HG03097 (cell line): ENCODE measurements at regions not wholly inside any gene's neighbourhood (a gene's known extent, or its start where the extent isn't known, plus 50 kb on each side); places are given as distances from the start of the nearest gene placed in this dataset.

ENCODE experiments used
- ATAC-seq: cut with Tn5 transposase; IDR thresholded peaks from one replicate; pipeline ENCODE4 v1.9.1; 2021; ENCODE audit not compliant: unreplicated experiment, low FRiP score

GRCh38 chr14:98227000-98227726 is 1044.8 kb downstream of the BCL11B start:
- no peak for ATAC-seq

GRCh38 chr14:98227727-98228111 is 1044.3 kb downstream of the BCL11B start:
- no peak for ATAC-seq

GRCh38 chr14:98229656-98230366 is 1042.2 kb downstream of the BCL11B start:
- ATAC-seq = no peak

- ATAC-seq = no peak
These were observed 1041.6 kb downstream of the BCL11B start for GRCh38 chr14:98230411-98230810.

GRCh38 chr14:98231210-98231609 is 1040.8 kb downstream of the BCL11B start:
- ATAC-seq = no peak

- ATAC-seq = no peak
These were observed 1038.3 kb downstream of the BCL11B start for GRCh38 chr14:98233656-98234055.

- no peak for ATAC-seq
These were observed 1037.8 kb downstream of the BCL11B start for GRCh38 chr14:98234208-98234607.

GRCh38 chr14:98236314-98236713 is 1035.7 kb downstream of the BCL11B start:
- no peak for ATAC-seq

GRCh38 chr14:98237939-98238338 is 1034.1 kb downstream of the BCL11B start:
- no peak for ATAC-seq

GRCh38 chr14:98240376-98240775 is 1031.6 kb downstream of the BCL11B start:
- no peak for ATAC-seq

GRCh38 chr14:98242903-98243302 is 1029.1 kb downstream of the BCL11B start:
- no peak for ATAC-seq

- no peak for ATAC-seq
These were observed 1028.7 kb downstream of the BCL11B start for GRCh38 chr14:98243332-98243731.

GRCh38 chr14:98244162-98244948 is 1027.6 kb downstream of the BCL11B start:
- ATAC-seq = no peak

GRCh38 chr14:98244966-98245569 is 1026.9 kb downstream of the BCL11B start:
- ATAC-seq = no peak

- no peak for ATAC-seq
These were observed 1022.9 kb downstream of the BCL11B start for GRCh38 chr14:98249057-98249456.

- no peak for ATAC-seq
These were observed 1022.5 kb downstream of the BCL11B start for GRCh38 chr14:98249476-98249875.

- no peak for ATAC-seq
These were observed 1019.2 kb downstream of the BCL11B start for GRCh38 chr14:98252820-98253219.

GRCh38 chr14:98259881-98260280 is 1012.1 kb downstream of the BCL11B start:
- no peak for ATAC-seq

- ATAC-seq = no peak
These were observed 1009.4 kb downstream of the BCL11B start for GRCh38 chr14:98262566-98262965.

- no peak for ATAC-seq
These were observed 1002.5 kb downstream of the BCL11B start for GRCh38 chr14:98269533-98269932.

- no peak for ATAC-seq
These were observed 1001.8 kb downstream of the BCL11B start for GRCh38 chr14:98270201-98270600.
